GM12878 (cell line): ENCODE measurements at regions not wholly inside any gene's neighbourhood (a gene's known extent, or its start where the extent isn't known, plus 50 kb on each side); places are given as distances from the start of the nearest gene placed in this dataset.

ENCODE experiments used
- ATAC-seq: fragments of 200-7000 bp; cut with Tn5 transposase; 3 replicates; pipeline ENCODE4 v1.9.1; 2020; ENCODE audit warnings: mild to moderate bottlenecking, moderate library complexity
- BruUV-seq: library from RNA; stranded (reverse); fragments of 400-500 nt; replicated peaks from 2 replicates; lab custom pipeline; 2021; lab: Mats Ljungman, UMichigan
- CTCF ChIA-PET: fragments of 300-600 bp; sonication (Branson Sonifier 250); formaldehyde crosslinking; extraction: SDS; loops from one replicate; lab custom pipeline; 2021; ENCODE audit warnings: inconsistent platforms; lab: Yijun Ruan, JAX
- POLR2A ChIA-PET: fragments of 350-600 bp; formaldehyde crosslinking; extraction: SDS; loops from one replicate; lab custom pipeline; 2021; ENCODE audit warnings: inconsistent platforms; lab: Charles Lee
- RAD21 ChIA-PET: fragments of 300-600 bp; sonication (Branson Sonifier 250); formaldehyde crosslinking; loops from one replicate; lab custom pipeline; 2023; ENCODE audit warnings: antibody characterized with exemption; ENCODE audit not compliant: unreplicated experiment; lab: Charles Lee
- SMC1A ChIA-PET: fragments of 300-600 bp; sonication (Branson Sonifier 250); formaldehyde crosslinking; loops from one replicate; lab custom pipeline; 2023; ENCODE audit not compliant: unreplicated experiment, uncharacterized antibody; lab: Charles Lee
- DNase-seq: peaks from one replicate; pipeline ENCODE4 v3.0.0-alpha.2; 2011; ENCODE audit warnings: low read depth, low spot score
- FAIRE-seq: peaks from 3 replicates; lab custom pipeline; 2011; peaks lifted over from hg19 to GRCh38; lab: Jason Lieb, UNC
- H2AFZ ChIP-seq: 2 replicates; pipeline ENCODE4 v1.6.0; 2011; ENCODE audit warnings: low read depth, low read length, control low read depth; ENCODE audit not compliant: control insufficient read depth
- H3K27ac ChIP-seq: 2 replicates; pipeline ENCODE4 v1.5.1; 2011; ENCODE audit warnings: control low read depth; ENCODE audit not compliant: control insufficient read depth, insufficient read depth
- H3K27me3 ChIP-seq, 2 experiments: replicated peaks in 1 of 2; 2 replicates each; pipeline versions ENCODE4 v1.6.0 to v1.6.1; 2011; ENCODE audit warnings: low read length in 1 of 2; ENCODE audit not compliant: control insufficient read depth in 2 of 2, insufficient read depth in 2 of 2
- H3K36me3 ChIP-seq, 2 experiments: 2 replicates each; pipeline ENCODE4 v1.5.1; 2011; ENCODE audit warnings: low read length in 1 of 2; ENCODE audit not compliant: control insufficient read depth in 2 of 2, insufficient read depth in 2 of 2
- H3K4me1 ChIP-seq: 2 replicates; pipeline ENCODE4 v1.6.1; 2011; ENCODE audit warnings: mild to moderate bottlenecking, low read length, moderate library complexity, mixed read lengths; ENCODE audit not compliant: control insufficient read depth, insufficient read depth
- H3K4me2 ChIP-seq: 2 replicates; pipeline ENCODE4 v1.6.0; 2011; ENCODE audit warnings: control low read depth; ENCODE audit not compliant: control insufficient read depth, insufficient read depth
- H3K4me3 ChIP-seq: fragments of 200-600 bp; sonication (generic); 2 replicates; pipeline ENCODE4 v1.5.1; 2016
- H3K79me2 ChIP-seq: 2 replicates; pipeline ENCODE4 v1.6.0; 2011; ENCODE audit warnings: low read length; ENCODE audit not compliant: control insufficient read depth, insufficient read depth
- H3K9ac ChIP-seq: 2 replicates; pipeline ENCODE4 v1.8.0; 2011; ENCODE audit warnings: low read length, control low read depth, mixed read lengths; ENCODE audit not compliant: control insufficient read depth, insufficient read depth
- H3K9me3 ChIP-seq: replicated peaks from 3 replicates; pipeline ENCODE4 v1.5.1; 2011; ENCODE audit warnings: mild to moderate bottlenecking, low read length; ENCODE audit not compliant: control insufficient read depth, insufficient read depth
- H4K20me1 ChIP-seq: 2 replicates; pipeline ENCODE4 v1.6.0; 2011; ENCODE audit not compliant: control insufficient read depth, insufficient read depth
- BCL11A ChIP-seq: IDR thresholded peaks from 2 replicates; pipeline ENCODE4 v1.6.1; 2011; ENCODE audit warnings: low read depth, low read length
- CEBPB ChIP-seq, 2 experiments: fragments of 150-350 bp in 1 of 2; IDR thresholded peaks; 2 replicates each; pipeline ENCODE4 v1.6.1; 2012 to 2014; ENCODE audit warnings: low read depth in 2 of 2, low read length in 2 of 2, borderline replicate concordance in 1 of 2, inconsistent platforms in 1 of 2
- CHD4 ChIP-seq: fragments of 200-600 bp; sonication (generic); IDR thresholded peaks from 2 replicates; pipeline ENCODE4 v1.6.1; 2016; ENCODE audit warnings: mild to moderate bottlenecking
- CREB1 ChIP-seq: IDR thresholded peaks from 2 replicates; pipeline ENCODE4 v1.6.1; 2012; ENCODE audit warnings: low read depth, mild to moderate bottlenecking, inconsistent platforms
- IKZF1 ChIP-seq: fragments of 450-650 bp; conservative IDR thresholded peaks from 2 replicates; pipeline ENCODE4 v1.6.1; 2017; ENCODE audit warnings: antibody characterized with exemption, mild to moderate bottlenecking
- NBN ChIP-seq: fragments of 450-650 bp; IDR thresholded peaks from 2 replicates; pipeline ENCODE4 v1.6.1; 2016
- RBBP5 ChIP-seq: fragments of 200-600 bp; sonication (generic); conservative IDR thresholded peaks from 2 replicates; pipeline ENCODE4 v1.6.1; 2016
- SIX5 ChIP-seq: IDR thresholded peaks from 2 replicates; pipeline ENCODE4 v1.6.1; 2011; ENCODE audit warnings: mild to moderate bottlenecking, low read depth, low read length, moderate library complexity; ENCODE audit not compliant: severe bottlenecking
- SMAD1 ChIP-seq: fragments of 450-650 bp; IDR thresholded peaks from 2 replicates; pipeline ENCODE4 v1.6.1; 2018; ENCODE audit warnings: mild to moderate bottlenecking, low read depth; ENCODE audit not compliant: partially characterized antibody
- SMC3 ChIP-seq: IDR thresholded peaks from 2 replicates; pipeline ENCODE4 v1.6.1; 2011; ENCODE audit warnings: low read length, improper control_type of control experiment, borderline replicate concordance
- SPI1 ChIP-seq: IDR thresholded peaks from 2 replicates; pipeline ENCODE4 v1.6.1; 2011; ENCODE audit warnings: low read depth, mild to moderate bottlenecking, low read length, moderate library complexity, borderline replicate concordance; ENCODE audit not compliant: insufficient read depth
- WRNIP1 ChIP-seq: IDR thresholded peaks from 2 replicates; pipeline ENCODE4 v1.6.1; 2011; ENCODE audit warnings: low read depth, low read length, improper control_type of control experiment, borderline replicate concordance
- ZSCAN29 ChIP-seq: fragments of 450-650 bp; IDR thresholded peaks from 2 replicates; pipeline ENCODE4 v1.6.1; 2017; ENCODE audit warnings: mild to moderate bottlenecking, moderate library complexity
- WGBS: methylation state at CpG from one replicate; pipeline ENCODE4 v1.1.6; 2016; ENCODE audit warnings: low lambda C conversion rate; ENCODE audit not compliant: insufficient replicate concordance, insufficient coverage; ENCODE audit errors: missing lambda C conversion rate; 5-methylcytosine and 5-hydroxymethylcytosine counted together
- in situ Hi-C: fragments of 300-500 bp; cut with MboI; formaldehyde crosslinking; loops from 9 replicates; pipeline ENCODE4 v1.14.3; 2018; ENCODE audit warnings: mixed read lengths
- intact Hi-C: fragments of 100-400 bp; cut with micrococcal nuclease; formaldehyde crosslinking; loops from one replicate; pipeline ENCODE4 v1.14.2; 2022; ENCODE audit not compliant: unreplicated experiment
- TF ChIP-seq, protein P1 (sequence below): fragments of 450-650 bp; IDR thresholded peaks from 2 replicates; pipeline ENCODE4 v1.6.1; 2017; ENCODE audit warnings: borderline replicate concordance
- TF ChIP-seq, protein P2 (sequence below): fragments of 450-650 bp; IDR thresholded peaks from 2 replicates; pipeline ENCODE4 v1.6.1; 2017; ENCODE audit warnings: mild to moderate bottlenecking, moderate library complexity

DNA sequence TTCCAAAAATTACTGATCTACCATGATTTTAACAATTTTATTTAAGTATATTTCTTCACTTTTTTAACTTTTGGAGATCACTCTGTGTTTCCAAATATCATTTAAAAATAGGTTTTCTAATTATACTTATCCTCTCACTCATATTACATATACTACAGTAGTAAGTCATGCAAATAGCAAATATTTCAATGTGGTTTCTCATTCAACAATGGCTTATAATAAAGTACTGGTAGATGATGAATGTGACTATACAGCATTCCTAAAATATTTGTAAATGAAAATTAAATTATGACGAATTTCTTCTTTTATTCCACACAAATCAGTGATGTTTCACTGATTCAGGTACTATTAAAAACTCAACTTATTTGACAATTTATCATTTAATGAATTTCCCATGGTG lies 176.3 kb upstream of the MEF2C start:
- FAIRE-seq = no peak
- in situ Hi-C loops (no loop called here), intact Hi-C loops (no loop called here)
- POLR2A ChIA-PET = no interaction called here
- TF ChIP-seq CREB1 (no peak), BCL11A (no peak), WRNIP1 (no peak), RBBP5 (no peak), NBN (no peak), SIX5 (no peak), SMC3 (no peak), CEBPB (IDR thresholded peaks at IDR 0.05; ENCODE audit: borderline replicate concordance in 1 of 2, low read depth in 2 of 2, low read length in 2 of 2) (no peak), ZSCAN29 (no peak)
- no peaks in the 10 kb centered on the region for H3K4me1 ChIP-seq
- no peak overlapping the region for H3K4me3 ChIP-seq
- H3K36me3 ChIP-seq = no peaks in the 10 kb centered on the region
- SMC1A ChIA-PET = no interaction called here
- no peak overlapping the region for H2AFZ ChIP-seq
- no peak overlapping the region for H3K27ac ChIP-seq
- RAD21 ChIA-PET = interaction anchor here (1.0 kb wide), 1 partner anchor 17 kb away, joined by 3 read pairs; no protein-coding TSS in a partner anchor
- CTCF ChIA-PET = no interaction called here
- no peak for ATAC-seq
- no TSS peak for BruUV-seq
- 94% methylated on average over 1 of the region's 1 CpG for WGBS
- DNase-seq = no peak
- no peaks in the 10 kb centered on the region for H3K79me2 ChIP-seq
- no peaks in the 10 kb centered on the region for H4K20me1 ChIP-seq
- no peaks in the 10 kb centered on the region for H3K27me3 ChIP-seq
- H3K9me3 ChIP-seq = no peaks in the 10 kb centered on the region; the same call in 2 of the 3 replicates
- no peak overlapping the region for H3K9ac ChIP-seq
- no peak overlapping the region for H3K4me2 ChIP-seq

GRCh38 chr5:89055695-89056085 lies 172.7 kb upstream of the MEF2C start:
- no TSS peak for BruUV-seq
- no peaks in the 10 kb centered on the region for H3K27me3 ChIP-seq
- DNase-seq (no peak), FAIRE-seq (no peak), ATAC-seq (no peak)
- intact Hi-C loops = no loop called here
- H3K4me1 ChIP-seq = no peaks in the 10 kb centered on the region
- H2AFZ ChIP-seq = no peak overlapping the region
- no peak overlapping the region for H3K4me2 ChIP-seq
- H3K4me3 ChIP-seq = no peak overlapping the region
- CTCF ChIA-PET = interaction anchor here (1.8 to 2.0 kb wide), 3 partner anchors 11 to 14 kb away, joined by 4 to 5 read pairs (median 5); no protein-coding TSS in a partner anchor
- SMC1A ChIA-PET = interaction anchor here (1.1 to 2.0 kb wide), 4 partner anchors 9 to 43 kb away, joined by 4 to 7 read pairs (median 5); no protein-coding TSS in a partner anchor
- no peak overlapping the region for H3K27ac ChIP-seq
- H4K20me1 ChIP-seq = no peaks in the 10 kb centered on the region
- H3K9me3 ChIP-seq = peaks cover 4% of the 10 kb centered on the region; the same call in 2 of the 3 replicates
- no peaks in the 10 kb centered on the region for H3K36me3 ChIP-seq
- in situ Hi-C loops = no loop called here
- POLR2A ChIA-PET = no interaction called here
- RAD21 ChIA-PET = no interaction called here
- no peaks in the 10 kb centered on the region for H3K79me2 ChIP-seq
- H3K9ac ChIP-seq = no peak overlapping the region
- WGBS = 82% methylated on average over 3 of the region's 3 CpGs
- no peak for TF ChIP-seq SMAD1
- TF ChIP-seq, protein P1, sequence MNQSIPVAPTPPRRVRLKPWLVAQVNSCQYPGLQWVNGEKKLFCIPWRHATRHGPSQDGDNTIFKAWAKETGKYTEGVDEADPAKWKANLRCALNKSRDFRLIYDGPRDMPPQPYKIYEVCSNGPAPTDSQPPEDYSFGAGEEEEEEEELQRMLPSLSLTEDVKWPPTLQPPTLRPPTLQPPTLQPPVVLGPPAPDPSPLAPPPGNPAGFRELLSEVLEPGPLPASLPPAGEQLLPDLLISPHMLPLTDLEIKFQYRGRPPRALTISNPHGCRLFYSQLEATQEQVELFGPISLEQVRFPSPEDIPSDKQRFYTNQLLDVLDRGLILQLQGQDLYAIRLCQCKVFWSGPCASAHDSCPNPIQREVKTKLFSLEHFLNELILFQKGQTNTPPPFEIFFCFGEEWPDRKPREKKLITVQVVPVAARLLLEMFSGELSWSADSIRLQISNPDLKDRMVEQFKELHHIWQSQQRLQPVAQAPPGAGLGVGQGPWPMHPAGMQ = no peak
- TF ChIP-seq IKZF1 = no peak
- TF ChIP-seq SIX5 = no peak
- TF ChIP-seq, protein P2, sequence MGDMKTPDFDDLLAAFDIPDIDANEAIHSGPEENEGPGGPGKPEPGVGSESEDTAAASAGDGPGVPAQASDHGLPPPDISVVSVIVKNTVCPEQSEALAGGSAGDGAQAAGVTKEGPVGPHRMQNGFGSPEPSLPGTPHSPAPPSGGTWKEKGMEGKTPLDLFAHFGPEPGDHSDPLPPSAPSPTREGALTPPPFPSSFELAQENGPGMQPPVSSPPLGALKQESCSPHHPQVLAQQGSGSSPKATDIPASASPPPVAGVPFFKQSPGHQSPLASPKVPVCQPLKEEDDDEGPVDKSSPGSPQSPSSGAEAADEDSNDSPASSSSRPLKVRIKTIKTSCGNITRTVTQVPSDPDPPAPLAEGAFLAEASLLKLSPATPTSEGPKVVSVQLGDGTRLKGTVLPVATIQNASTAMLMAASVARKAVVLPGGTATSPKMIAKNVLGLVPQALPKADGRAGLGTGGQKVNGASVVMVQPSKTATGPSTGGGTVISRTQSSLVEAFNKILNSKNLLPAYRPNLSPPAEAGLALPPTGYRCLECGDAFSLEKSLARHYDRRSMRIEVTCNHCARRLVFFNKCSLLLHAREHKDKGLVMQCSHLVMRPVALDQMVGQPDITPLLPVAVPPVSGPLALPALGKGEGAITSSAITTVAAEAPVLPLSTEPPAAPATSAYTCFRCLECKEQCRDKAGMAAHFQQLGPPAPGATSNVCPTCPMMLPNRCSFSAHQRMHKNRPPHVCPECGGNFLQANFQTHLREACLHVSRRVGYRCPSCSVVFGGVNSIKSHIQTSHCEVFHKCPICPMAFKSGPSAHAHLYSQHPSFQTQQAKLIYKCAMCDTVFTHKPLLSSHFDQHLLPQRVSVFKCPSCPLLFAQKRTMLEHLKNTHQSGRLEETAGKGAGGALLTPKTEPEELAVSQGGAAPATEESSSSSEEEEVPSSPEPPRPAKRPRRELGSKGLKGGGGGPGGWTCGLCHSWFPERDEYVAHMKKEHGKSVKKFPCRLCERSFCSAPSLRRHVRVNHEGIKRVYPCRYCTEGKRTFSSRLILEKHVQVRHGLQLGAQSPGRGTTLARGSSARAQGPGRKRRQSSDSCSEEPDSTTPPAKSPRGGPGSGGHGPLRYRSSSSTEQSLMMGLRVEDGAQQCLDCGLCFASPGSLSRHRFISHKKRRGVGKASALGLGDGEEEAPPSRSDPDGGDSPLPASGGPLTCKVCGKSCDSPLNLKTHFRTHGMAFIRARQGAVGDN = no peak
- no peak for TF ChIP-seq CHD4
- TF ChIP-seq BCL11A = no peak
- no peak for TF ChIP-seq SPI1
